K562 (cell line): ENCODE measurements at regions not wholly inside any gene's neighbourhood (a gene's known extent, or its start where the extent isn't known, plus 50 kb on each side); places are given as distances from the start of the nearest gene placed in this dataset.

ENCODE experiments used
- ATAC-seq: fragments of 200-7000 bp; cut with Tn5 transposase; 3 replicates; pipeline ENCODE4 v1.9.1; 2020; ENCODE audit warnings: moderate library complexity
- BruUV-seq: library from RNA; stranded (reverse); fragments of 400-500 nt; replicated peaks from 2 replicates; lab custom pipeline; 2021; lab: Mats Ljungman, UMichigan
- CTCF ChIA-PET: fragments of 300-600 bp; formaldehyde crosslinking; extraction: SDS; loops from one replicate; lab custom pipeline; 2021; ENCODE audit warnings: low intra/inter-chr PET ratio; lab: Yijun Ruan, JAX
- POLR2A ChIA-PET: fragments of 300-600, 350-650 bp; sonication (Branson Sonifier 250); formaldehyde crosslinking; extraction: SDS; loops from one replicate; lab custom pipeline; 2021; ENCODE audit warnings: antibody characterized with exemption, inconsistent platforms; lab: Yijun Ruan, JAX
- DNase-seq, 4 experiments: peaks; one replicate each; pipeline versions ENCODE4 v3.0.0 to v3.0.0-alpha.2; 2011 to 2018; ENCODE audit warnings: low spot score in 3 of 4, mixed read lengths in 3 of 4; ENCODE audit errors: extremely low read depth in 1 of 4
- FAIRE-seq: peaks from 2 replicates; lab custom pipeline; 2011; peaks lifted over from hg19 to GRCh38; lab: Jason Lieb, UNC
- H2AFZ ChIP-seq: 2 replicates; pipeline ENCODE4 v1.6.0; 2011; ENCODE audit warnings: low read depth, low read length, control low read depth, inconsistent platforms
- H3K27ac ChIP-seq: fragments of 200-600 bp; 3 replicates; pipeline ENCODE4 v1.8.0; 2011; ENCODE audit warnings: low read depth, mild to moderate bottlenecking, control low read depth, inconsistent platforms, low read length, moderate library complexity, mixed read lengths; ENCODE audit errors: extremely low read depth
- H3K27me3 ChIP-seq, 2 experiments: fragments of 300-600 bp in 1 of 2; 2 replicates in 1 of 2; 3 replicates in 1 of 2; pipeline versions ENCODE4 v1.6.0 to v1.8.0; 2011; ENCODE audit warnings: inconsistent platforms in 2 of 2, low read length in 2 of 2, mild to moderate bottlenecking in 1 of 2, mixed read lengths in 1 of 2, moderate library complexity in 1 of 2; ENCODE audit not compliant: control insufficient read depth in 2 of 2, insufficient read depth in 2 of 2
- H3K36me3 ChIP-seq: fragments of 300-600 bp; 3 replicates; pipeline ENCODE4 v1.8.0; 2011; ENCODE audit warnings: mild to moderate bottlenecking, low read length, inconsistent platforms; ENCODE audit not compliant: control insufficient read depth, insufficient read depth
- H3K4me1 ChIP-seq, 2 experiments: fragments of 200-600 bp in 1 of 2; replicated peaks in 1 of 2; 2 replicates in 1 of 2; 3 replicates in 1 of 2; pipeline versions ENCODE4 v1.5.1 to v1.8.0; 2011; ENCODE audit warnings: inconsistent platforms in 2 of 2, low read length in 2 of 2, mild to moderate bottlenecking in 1 of 2, mixed read lengths in 1 of 2, moderate library complexity in 1 of 2; ENCODE audit not compliant: control insufficient read depth in 2 of 2, insufficient read depth in 2 of 2
- H3K4me2 ChIP-seq: 2 replicates; pipeline ENCODE4 v1.6.1; 2011; ENCODE audit warnings: low read length, control low read depth, inconsistent platforms, mixed read lengths; ENCODE audit not compliant: insufficient read depth
- H3K4me3 ChIP-seq: fragments of 200-600 bp; sonication (generic), shearing (Covaris generic); 2 replicates; pipeline ENCODE4 v1.5.1; 2016; ENCODE audit warnings: control low read depth, inconsistent platforms
- H3K79me2 ChIP-seq: fragments of 200-600 bp; 3 replicates; pipeline ENCODE4 v1.8.0; 2011; ENCODE audit warnings: low read length, inconsistent platforms; ENCODE audit not compliant: control insufficient read depth, insufficient read depth
- H3K9ac ChIP-seq, 2 experiments: 2 replicates each; pipeline versions ENCODE4 v1.6.0 to v1.6.1; 2011; ENCODE audit warnings: low read depth in 2 of 2, low read length in 2 of 2, control low read depth in 1 of 2, inconsistent platforms in 1 of 2, mild to moderate bottlenecking in 1 of 2, mixed read lengths in 1 of 2; ENCODE audit not compliant: insufficient read depth in 1 of 2
- H3K9me1 ChIP-seq: one replicate; pipeline ENCODE4 v1.6.0; 2011; ENCODE audit warnings: inconsistent platforms, mild to moderate bottlenecking, low read length, moderate library complexity; ENCODE audit not compliant: control insufficient read depth, insufficient read depth
- H3K9me3 ChIP-seq: replicated peaks from 2 replicates; pipeline ENCODE4 v1.5.1; 2011; ENCODE audit warnings: low read depth, low read length, inconsistent platforms; ENCODE audit not compliant: control insufficient read depth, insufficient read depth
- H4K20me1 ChIP-seq: replicated peaks from 2 replicates; pipeline ENCODE4 v1.6.1; 2011; ENCODE audit warnings: low read length, inconsistent platforms, mixed read lengths; ENCODE audit not compliant: control insufficient read depth, insufficient read depth
- ARID3B ChIP-seq: fragments of 250-450 bp; sonication (Bioruptor Pico); IDR thresholded peaks from 2 replicates; pipeline ENCODE4 v1.4.0; 2020; ENCODE audit warnings: borderline replicate concordance
- CTBP1 ChIP-seq: fragments of 450-650 bp; IDR thresholded peaks from 2 replicates; pipeline ENCODE4 v1.6.1; 2016; ENCODE audit warnings: borderline replicate concordance
- DPF2 ChIP-seq: fragments of 450-650 bp; IDR thresholded peaks from 2 replicates; pipeline ENCODE4 v1.6.1; 2016
- FOXA1 ChIP-seq: fragments of 450-650 bp; IDR thresholded peaks from 2 replicates; pipeline ENCODE4 v1.6.1; 2016; ENCODE audit warnings: mild to moderate bottlenecking, borderline replicate concordance
- MECOM ChIP-seq: fragments of 250-450 bp; sonication (Bioruptor Pico); IDR thresholded peaks from 2 replicates; pipeline ENCODE4 v1.8.0; 2022; ENCODE audit warnings: inconsistent platforms
- NFYB ChIP-seq: IDR thresholded peaks from 2 replicates; pipeline ENCODE4 v1.6.1; 2011; ENCODE audit warnings: mild to moderate bottlenecking, moderate library complexity; ENCODE audit not compliant: insufficient read length; ENCODE audit errors: extremely low read depth
- PTRF ChIP-seq: fragments of 450-650 bp; IDR thresholded peaks from 2 replicates; pipeline ENCODE4 v1.6.1; 2016; ENCODE audit warnings: mild to moderate bottlenecking, missing genetic modification characterization, missing compliant biosample characterization
- RBM17 ChIP-seq: fragments of 200-400 bp; formaldehyde crosslinking; IDR thresholded peaks from 2 replicates; pipeline ENCODE4 v1.6.1; 2017; ENCODE audit warnings: low read depth, mild to moderate bottlenecking, low read length, borderline replicate concordance
- SIN3B ChIP-seq: fragments of 450-650 bp; IDR thresholded peaks from 2 replicates; pipeline ENCODE4 v1.6.1; 2017; ENCODE audit warnings: low read depth, mild to moderate bottlenecking, moderate library complexity
- ZNF347 ChIP-seq: fragments of 450-650 bp; formaldehyde crosslinking; IDR thresholded peaks from 2 replicates; pipeline ENCODE4 v1.4.0; 2020; ENCODE audit warnings: low read depth, mild to moderate bottlenecking, moderate library complexity
- ZNF507 ChIP-seq: conservative IDR thresholded peaks from 2 replicates; pipeline ENCODE4 v1.6.1; 2017; ENCODE audit warnings: missing genetic modification characterization, missing compliant biosample characterization
- WGBS: fragments of 100-300 bp; shearing (Covaris generic); methylation state at CpG from one replicate; pipeline ENCODE4 v1.1.6; 2016; ENCODE audit warnings: low coverage, mixed read lengths; ENCODE audit not compliant: insufficient coverage; ENCODE audit errors: missing lambda C conversion rate; 5-methylcytosine and 5-hydroxymethylcytosine counted together
- in situ Hi-C: fragments of 300-500 bp; cut with MboI; formaldehyde crosslinking; loops from 4 replicates; pipeline ENCODE4 v1.15.0; 2018; ENCODE audit warnings: inconsistent platforms, mixed read lengths
- intact Hi-C: fragments of 100-400 bp; cut with micrococcal nuclease; formaldehyde crosslinking; loops from 2 replicates; pipeline ENCODE4 v1.14.2; 2022

DNA sequence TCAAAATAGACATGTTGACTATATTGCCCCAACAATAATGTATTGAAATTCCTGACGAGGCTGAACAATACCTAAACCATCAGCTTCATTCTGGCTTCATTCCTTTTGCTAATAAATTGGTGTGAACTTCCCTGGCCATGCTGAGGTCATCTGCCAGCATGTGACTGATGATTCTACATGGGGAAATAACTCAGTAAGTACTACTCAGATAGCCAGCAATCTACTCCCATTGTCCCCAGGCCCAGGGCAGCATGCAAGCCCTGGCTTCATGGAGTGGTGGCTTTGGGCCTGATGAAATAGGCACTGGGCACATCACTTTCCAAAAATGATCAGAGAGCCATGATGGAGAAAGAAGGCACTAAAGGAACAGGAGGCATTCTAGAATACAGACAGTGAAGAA, 468.5 kb upstream of the PIK3C3 start:
- no peak overlapping the region for H2AFZ ChIP-seq
- FAIRE-seq: no peak
- no peak overlapping the region for H3K9ac ChIP-seq
- TF ChIP-seq MECOM (CRISPR knock-in tag) (no peak), RBM17 (no peak), PTRF (tag) (no peak), SIN3B (no peak), FOXA1 (no peak), ZNF347 (no peak), ARID3B (CRISPR knock-in tag) (no peak), CTBP1 (no peak), DPF2 (no peak), NFYB (no peak), ZNF507 (tag) (no peak)
- no peaks in the 10 kb centered on the region for H3K79me2 ChIP-seq
- CTCF ChIA-PET: interaction anchor here (0.6 kb wide), 1 partner anchor 1687 kb away, joined by 3 read pairs; no protein-coding TSS in a partner anchor
- no peaks in the 10 kb centered on the region for H3K9me1 ChIP-seq
- no peak for ATAC-seq
- BruUV-seq: no TSS peak
- no peaks in the 10 kb centered on the region for H3K4me1 ChIP-seq
- H3K36me3 ChIP-seq: no peaks in the 10 kb centered on the region
- no peak for DNase-seq
- no peak overlapping the region for H3K4me3 ChIP-seq
- in situ Hi-C loops: no loop called here
- H3K4me2 ChIP-seq: no peak overlapping the region
- no peaks in the 10 kb centered on the region for H3K27me3 ChIP-seq
- H4K20me1 ChIP-seq: no peaks in the 10 kb centered on the region
- WGBS: 0% methylated on average over 1 of the region's 1 CpG
- intact Hi-C loops: no loop called here
- no peak overlapping the region for H3K27ac ChIP-seq
- POLR2A ChIA-PET: no interaction called here
- peaks cover 2% of the 10 kb centered on the region for H3K9me3 ChIP-seq
